ENCODE measurements at regions not wholly inside any gene's neighbourhood (a gene's known extent, or its start where the extent isn't known, plus 50 kb on each side); places are given as distances from the start of the nearest gene placed in this dataset.

DNA sequence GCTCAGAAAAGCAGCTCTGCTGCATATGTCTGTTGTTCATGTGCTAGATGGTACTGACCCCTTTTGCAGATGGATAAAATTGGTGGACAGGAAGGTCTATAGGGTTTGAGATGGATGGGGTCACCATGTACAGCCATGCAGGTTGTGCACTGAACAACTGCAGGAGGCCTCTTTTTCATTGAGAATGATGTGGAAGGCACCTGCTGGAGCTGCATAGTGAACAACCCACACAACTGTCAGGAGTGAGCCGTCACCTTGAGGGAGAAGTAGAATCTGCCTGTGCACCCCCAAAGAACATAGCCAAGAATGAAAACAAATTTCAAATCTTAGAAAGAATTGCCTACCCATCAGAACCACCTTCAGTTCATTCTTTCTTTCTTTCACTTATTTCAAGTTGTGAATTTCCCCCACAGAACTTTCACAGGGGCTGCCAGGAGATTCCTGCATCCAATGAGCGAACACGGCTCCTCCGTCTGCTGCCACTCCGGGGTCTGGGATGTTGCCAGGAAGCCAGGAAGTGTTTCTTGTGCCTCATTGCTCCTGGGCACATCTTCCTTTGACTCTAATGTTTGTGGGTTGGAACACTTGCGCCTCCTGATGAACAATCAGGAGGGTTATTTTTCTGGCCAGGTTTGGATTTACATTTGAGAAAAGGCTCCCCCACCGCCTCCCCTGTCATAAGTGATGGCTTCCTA is 53.7 kb upstream of the DOCK1 start:
- peaks cover 9% of the 10 kb centered on the region for H3K9me3 Mint-ChIP-seq (ENCODE audit: unreplicated experiment)
- H3K27me3 Mint-ChIP-seq (ENCODE audit: insufficient read depth, unreplicated experiment): no peaks in the 10 kb centered on the region
- no peak for DNase-seq
- H3K4me1 Mint-ChIP-seq (ENCODE audit: low read depth, unreplicated experiment): peaks cover 7% of the 10 kb centered on the region
- no TSS peak for BruUV-seq (replicated peaks)
- Histone ChIP-seq H3K4me1 (peaks cover 15% of the 10 kb centered on the region; the same call in 1 of the 2 replicates), H3K9me3 (no peaks in the 10 kb centered on the region; the same call in 1 of the 2 replicates), H3K4me3 (ENCODE audit: low read depth, low read length) (no peak overlapping the region), H3K27me3 (replicated peaks; ENCODE audit: control insufficient read depth, insufficient read depth, low read length) (no peaks in the 10 kb centered on the region), H3K36me3 (ENCODE audit: control insufficient read depth, insufficient read depth, low read length) (no peaks in the 10 kb centered on the region)
- ChIA-PET POLR2A (no interaction called here), CTCF (no interaction called here)
- H3K4me3 Mint-ChIP-seq (ENCODE audit: unreplicated experiment): no peak overlapping the region
- intact Hi-C loops (cut with micrococcal nuclease; ENCODE audit: unreplicated experiment): loop anchor here (2.0 kb wide), 1 partner anchor 13 kb away; no protein-coding TSS in a partner anchor
- no peak overlapping the region for H3K27ac Mint-ChIP-seq (ENCODE audit: unreplicated experiment)
- TF ChIP-seq, protein P1, sequence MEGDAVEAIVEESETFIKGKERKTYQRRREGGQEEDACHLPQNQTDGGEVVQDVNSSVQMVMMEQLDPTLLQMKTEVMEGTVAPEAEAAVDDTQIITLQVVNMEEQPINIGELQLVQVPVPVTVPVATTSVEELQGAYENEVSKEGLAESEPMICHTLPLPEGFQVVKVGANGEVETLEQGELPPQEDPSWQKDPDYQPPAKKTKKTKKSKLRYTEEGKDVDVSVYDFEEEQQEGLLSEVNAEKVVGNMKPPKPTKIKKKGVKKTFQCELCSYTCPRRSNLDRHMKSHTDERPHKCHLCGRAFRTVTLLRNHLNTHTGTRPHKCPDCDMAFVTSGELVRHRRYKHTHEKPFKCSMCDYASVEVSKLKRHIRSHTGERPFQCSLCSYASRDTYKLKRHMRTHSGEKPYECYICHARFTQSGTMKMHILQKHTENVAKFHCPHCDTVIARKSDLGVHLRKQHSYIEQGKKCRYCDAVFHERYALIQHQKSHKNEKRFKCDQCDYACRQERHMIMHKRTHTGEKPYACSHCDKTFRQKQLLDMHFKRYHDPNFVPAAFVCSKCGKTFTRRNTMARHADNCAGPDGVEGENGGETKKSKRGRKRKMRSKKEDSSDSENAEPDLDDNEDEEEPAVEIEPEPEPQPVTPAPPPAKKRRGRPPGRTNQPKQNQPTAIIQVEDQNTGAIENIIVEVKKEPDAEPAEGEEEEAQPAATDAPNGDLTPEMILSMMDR (IDR thresholded peaks at IDR 0.05; ENCODE audit: insufficient read depth in 1 of 2, low read depth in 1 of 2, low read length in 1 of 2, severe bottlenecking in 1 of 2, unreplicated experiment in 1 of 2): no peak
- no peaks in the 10 kb centered on the region for H3K36me3 Mint-ChIP-seq (ENCODE audit: insufficient read depth, unreplicated experiment)

- no peak for DNase-seq
- Mint-ChIP-seq H3K36me3 (ENCODE audit: insufficient read depth, unreplicated experiment) (no peaks in the 10 kb centered on the region), H3K27ac (ENCODE audit: unreplicated experiment) (no peak overlapping the region), H3K9me3 (ENCODE audit: unreplicated experiment) (peaks cover 9% of the 10 kb centered on the region), H3K4me3 (ENCODE audit: unreplicated experiment) (no peak overlapping the region), H3K4me1 (ENCODE audit: low read depth, unreplicated experiment) (peaks cover 7% of the 10 kb centered on the region), H3K27me3 (ENCODE audit: insufficient read depth, unreplicated experiment) (no peaks in the 10 kb centered on the region)
- peaks cover 15% of the 10 kb centered on the region; the same call in 1 of the 2 replicates for H3K4me1 ChIP-seq
- no peaks in the 10 kb centered on the region for H3K36me3 ChIP-seq (ENCODE audit: control insufficient read depth, insufficient read depth, low read length)
- intact Hi-C loops (cut with micrococcal nuclease; ENCODE audit: unreplicated experiment): no loop called here
- no peaks in the 10 kb centered on the region for H3K27me3 ChIP-seq (replicated peaks; ENCODE audit: control insufficient read depth, insufficient read depth, low read length)
- POLR2A ChIA-PET: no interaction called here
- H3K9me3 ChIP-seq: no peaks in the 10 kb centered on the region; the same call in 1 of the 2 replicates
- BruUV-seq (replicated peaks): no TSS peak
- TF ChIP-seq, protein P1 (IDR thresholded peaks at IDR 0.05; ENCODE audit: insufficient read depth in 1 of 2, low read depth in 1 of 2, low read length in 1 of 2, severe bottlenecking in 1 of 2, unreplicated experiment in 1 of 2): no peak
- H3K4me3 ChIP-seq (ENCODE audit: low read depth, low read length): no peak overlapping the region
- CTCF ChIA-PET: no interaction called here
These were observed 50.3 kb upstream of the DOCK1 start for GRCh38 chr10:126854726-126855495.

All from Caco-2 (cell line).